H1 (cell line): ENCODE measurements at regions not wholly inside any gene's neighbourhood (a gene's known extent, or its start where the extent isn't known, plus 50 kb on each side); places are given as distances from the start of the nearest gene placed in this dataset.

ENCODE experiments used
- CTCF ChIA-PET: fragments of 300-600 bp; sonication (Branson Sonifier 250); formaldehyde crosslinking; loops from one replicate; lab custom pipeline; 2021; ENCODE audit not compliant: partially characterized antibody; lab: Charles Lee
- POLR2A ChIA-PET: fragments of 300-600 bp; sonication (Branson Sonifier 250); formaldehyde crosslinking; loops from one replicate; lab custom pipeline; 2021; ENCODE audit warnings: inconsistent platforms; ENCODE audit not compliant: partially characterized antibody; lab: Charles Lee
- DNase-seq, 2 experiments: peaks; one replicate each; pipeline versions ENCODE4 v3.0.0 to v3.0.0-alpha.2; 2010 to 2022; ENCODE audit warnings: low spot score in 2 of 2, low read depth in 1 of 2, mixed read lengths in 1 of 2
- FAIRE-seq: peaks from 2 replicates; lab custom pipeline; 2011; peaks lifted over from hg19 to GRCh38; lab: Jason Lieb, UNC
- H2AFZ ChIP-seq: 2 replicates; pipeline ENCODE4 v1.8.1; 2012; ENCODE audit warnings: low read length, inconsistent platforms
- H2AK5ac ChIP-seq: 2 replicates; pipeline ENCODE4 v1.6.1; 2013; ENCODE audit warnings: low read depth, low read length
- H2BK120ac ChIP-seq: replicated peaks from 2 replicates; pipeline ENCODE3; 2013; ENCODE audit warnings: low read depth, low read length, inconsistent platforms
- H2BK12ac ChIP-seq: 2 replicates; pipeline ENCODE4 v1.6.1; 2013; ENCODE audit warnings: low read depth, low read length
- H2BK15ac ChIP-seq: 2 replicates; pipeline ENCODE4 v1.6.1; 2013; ENCODE audit warnings: low read length
- H2BK20ac ChIP-seq: 2 replicates; pipeline ENCODE4 v1.6.1; 2013; ENCODE audit warnings: low read length
- H2BK5ac ChIP-seq: 2 replicates; pipeline ENCODE4 v1.6.1; 2013; ENCODE audit warnings: low read depth, low read length
- H3K14ac ChIP-seq: 2 replicates; pipeline ENCODE4 v1.6.1; 2013; ENCODE audit warnings: inconsistent platforms; ENCODE audit not compliant: insufficient read length
- H3K18ac ChIP-seq: 2 replicates; pipeline ENCODE4 v1.6.1; 2013; ENCODE audit warnings: low read length; ENCODE audit errors: extremely low read depth
- H3K23ac ChIP-seq: 2 replicates; pipeline ENCODE4 v1.6.1; 2013; ENCODE audit warnings: inconsistent platforms; ENCODE audit not compliant: insufficient read length
- H3K23me2 ChIP-seq: 2 replicates; pipeline ENCODE4 v1.6.1; 2013; ENCODE audit warnings: low read depth, low read length
- H3K27ac ChIP-seq: 2 replicates; pipeline ENCODE4 v1.6.1; 2011; ENCODE audit warnings: low read depth, low read length, inconsistent platforms
- H3K27me3 ChIP-seq, 4 experiments: replicated peaks in 1 of 4; 1 replicate in 1 of 4; 2 replicates in 3 of 4; pipeline versions ENCODE4 v1.6.1 to v1.8.1; 2011 to 2013; ENCODE audit warnings: low read length in 3 of 4, mild to moderate bottlenecking in 3 of 4, inconsistent platforms in 2 of 4, mixed read lengths in 2 of 4, moderate library complexity in 1 of 4; ENCODE audit not compliant: control insufficient read depth in 3 of 4, insufficient read depth in 3 of 4; ENCODE audit errors: extremely low read depth in 1 of 4
- H3K36me3 ChIP-seq, 4 experiments: 2 replicates each; pipeline versions ENCODE4 v1.6.1 to v1.8.1; 2011 to 2013; ENCODE audit warnings: mild to moderate bottlenecking in 4 of 4, low read length in 3 of 4, moderate library complexity in 2 of 4, control low read depth in 1 of 4, inconsistent platforms in 1 of 4; ENCODE audit not compliant: insufficient read depth in 4 of 4, control insufficient read depth in 2 of 4
- H3K4ac ChIP-seq: replicated peaks from 2 replicates; pipeline ENCODE3; 2013; ENCODE audit warnings: low read length, low read depth, mixed read lengths, inconsistent platforms; ENCODE audit not compliant: insufficient read length
- H3K4me1 ChIP-seq, 4 experiments: replicated peaks in 1 of 4; 1 replicate in 1 of 4; 2 replicates in 3 of 4; pipeline versions ENCODE4 v1.6.1 to v1.8.1; 2011 to 2013; ENCODE audit warnings: low read length in 3 of 4, inconsistent platforms in 2 of 4, mixed read lengths in 1 of 4; ENCODE audit not compliant: insufficient read depth in 4 of 4, control insufficient read depth in 3 of 4
- H3K4me2 ChIP-seq, 2 experiments: 2 replicates each; pipeline versions ENCODE4 v1.6.1 to v1.8.1; 2011 to 2013; ENCODE audit warnings: low read depth in 2 of 2, low read length in 2 of 2, control low read depth in 1 of 2, inconsistent platforms in 1 of 2, mild to moderate bottlenecking in 1 of 2; ENCODE audit not compliant: insufficient read depth in 1 of 2
- H3K4me3 ChIP-seq, 4 experiments: fragments of 200-600, 300-600 bp in 1 of 4; sonication (generic), shearing (Covaris generic), sonication (Bioruptor Twin) in 1 of 4; 2 replicates each; pipeline versions ENCODE4 v1.5.1 to v1.8.1; 2011 to 2016; ENCODE audit warnings: low read length in 4 of 4, low read depth in 3 of 4, control low read depth in 2 of 4, inconsistent platforms in 2 of 4, mild to moderate bottlenecking in 2 of 4, mixed read lengths in 1 of 4, moderate library complexity in 1 of 4; ENCODE audit not compliant: insufficient read depth in 2 of 4; ENCODE audit errors: extremely low read depth in 1 of 4
- H3K56ac ChIP-seq: replicated peaks from 2 replicates; pipeline ENCODE3; 2013; ENCODE audit warnings: low read depth, mild to moderate bottlenecking, mixed read lengths, low read length, inconsistent platforms; ENCODE audit not compliant: insufficient read length
- H3K79me1 ChIP-seq: 2 replicates; pipeline ENCODE4 v1.6.1; 2013; ENCODE audit warnings: low read depth, low read length, control low read depth
- H3K79me2 ChIP-seq, 2 experiments: 2 replicates each; pipeline versions ENCODE4 v1.6.1 to v1.8.1; 2012 to 2013; ENCODE audit warnings: low read length in 2 of 2, mild to moderate bottlenecking in 2 of 2, inconsistent platforms in 1 of 2; ENCODE audit not compliant: insufficient read depth in 2 of 2, control insufficient read depth in 1 of 2
- H3K9ac ChIP-seq, 4 experiments: replicated peaks in 1 of 4; 1 replicate in 1 of 4; 2 replicates in 3 of 4; pipeline versions ENCODE4 v1.6.1 to v1.8.1; 2011 to 2013; ENCODE audit warnings: low read depth in 3 of 4, low read length in 3 of 4, control low read depth in 2 of 4, mild to moderate bottlenecking in 2 of 4, moderate library complexity in 2 of 4, inconsistent platforms in 1 of 4; ENCODE audit errors: extremely low read depth in 1 of 4
- H3K9me3 ChIP-seq, 2 experiments: 2 replicates each; pipeline versions ENCODE4 v1.6.1 to v1.8.1; 2012 to 2013; ENCODE audit warnings: mild to moderate bottlenecking in 2 of 2, moderate library complexity in 2 of 2, control low read depth in 1 of 2, inconsistent platforms in 1 of 2, low read depth in 1 of 2, low read length in 1 of 2, mixed read lengths in 1 of 2; ENCODE audit not compliant: insufficient read depth in 2 of 2
- H4K20me1 ChIP-seq, 2 experiments: replicated peaks in 1 of 2; 2 replicates each; pipeline versions ENCODE3 to v1.8.1; 2011 to 2013; ENCODE audit warnings: inconsistent platforms in 2 of 2, low read length in 2 of 2, mild to moderate bottlenecking in 1 of 2; ENCODE audit not compliant: insufficient read depth in 2 of 2, control insufficient read depth in 1 of 2
- H4K5ac ChIP-seq: 2 replicates; pipeline ENCODE4 v1.6.1; 2013; ENCODE audit warnings: low read length, low read depth, mixed read lengths, inconsistent platforms; ENCODE audit not compliant: insufficient read length
- H4K8ac ChIP-seq: 2 replicates; pipeline ENCODE4 v1.8.0; 2013; ENCODE audit warnings: mild to moderate bottlenecking, moderate library complexity, low read length, inconsistent platforms; ENCODE audit not compliant: insufficient read depth; ENCODE audit errors: extremely low read depth
- H4K91ac ChIP-seq: replicated peaks from 2 replicates; pipeline ENCODE3; 2013; ENCODE audit warnings: low read length, mixed read lengths, inconsistent platforms; ENCODE audit not compliant: insufficient read length
- NANOG ChIP-seq: IDR thresholded peaks from 2 replicates; pipeline ENCODE4 v1.6.1; 2011; ENCODE audit warnings: low read length, low read depth, mild to moderate bottlenecking, inconsistent platforms; ENCODE audit not compliant: insufficient read depth, poor library complexity, severe bottlenecking
- WGBS, 2 experiments: shearing (Covaris generic) in 1 of 2; methylation state at CpG; one replicate each; pipeline versions ENCODE4 v1.1.6 to v1.1.7; 2013 to 2015; ENCODE audit warnings: low lambda C conversion rate in 2 of 2, mixed read lengths in 2 of 2, inconsistent platforms in 1 of 2, low coverage in 1 of 2, missing lambda C conversion rate in 1 of 2; ENCODE audit not compliant: insufficient replicate concordance in 2 of 2, insufficient coverage in 1 of 2, insufficient read length in 1 of 2; ENCODE audit errors: extremely low coverage in 1 of 2, missing lambda C conversion rate in 1 of 2; 5-methylcytosine and 5-hydroxymethylcytosine counted together

DNA sequence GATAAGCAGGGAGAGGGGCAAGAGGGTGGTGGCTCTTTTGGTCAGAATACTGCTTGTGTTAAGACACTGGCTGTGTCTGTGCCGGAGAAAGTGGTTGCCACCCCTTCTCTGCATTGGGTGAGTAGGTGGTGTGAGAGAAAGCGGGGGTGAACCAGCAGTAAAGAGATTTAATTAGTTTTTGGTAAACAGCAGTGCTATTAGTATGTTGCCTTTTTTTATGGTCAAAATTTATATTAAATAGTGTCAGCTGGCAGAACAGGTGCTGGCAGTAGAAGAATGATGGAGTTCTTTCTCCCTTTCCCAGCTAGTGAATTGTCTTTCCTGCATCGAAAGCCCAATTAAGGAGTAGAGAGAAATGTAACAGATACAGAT is 181.6 kb downstream of the LARP7 start:
- Histone ChIP-seq H3K79me1 (no peaks in the 10 kb centered on the region; the same call in 1 of the 2 replicates), H3K4me2 (peak overlapping the region; percentile 62 to 84), H3K56ac (no peak overlapping the region), H3K27me3 (no peaks in the 10 kb centered on the region), H4K8ac (no peak overlapping the region), H3K4me1 (peaks cover 0 to 11% (median 0%) of the 10 kb centered on the region in 4 experiments; a peak in 2 of 7 replicates), H3K36me3 (peaks cover 0 to 4% (median 0%) of the 10 kb centered on the region in 4 experiments; a peak in 2 of 8 replicates), H3K14ac (no peak overlapping the region), H3K9me3 (no peaks in the 10 kb centered on the region), H2BK20ac (no peak overlapping the region), H2BK12ac (no peak overlapping the region), H2BK120ac (peak overlapping the region; percentile 20), H3K9ac (peak overlapping the region in 1 of 4 experiments; percentile 28; a peak in 2 of 7 replicates), H4K20me1 (no peaks in the 10 kb centered on the region), H2BK15ac (no peak overlapping the region), H3K27ac (no peak overlapping the region), H3K4me3 (peak overlapping the region; percentile 32 to 54 (median 43); a peak in 7 of 8 replicates), H3K23me2 (peaks cover 5% of the 10 kb centered on the region; the same call in 1 of the 2 replicates), H3K23ac (no peak overlapping the region), H3K18ac (0 out of 2 replicates have a peak overlapping the region, but pooled peaks have one; percentile 15), H2AK5ac (no peak overlapping the region), H2BK5ac (no peak overlapping the region), H2AFZ (no peak overlapping the region), H4K91ac (no peak overlapping the region), H4K5ac (no peak overlapping the region), H3K79me2 (peaks cover 0 to 20% of the 10 kb centered on the region in 2 experiments; a peak in 1 of 4 replicates), H3K4ac (no peak overlapping the region)
- WGBS, 2 experiments, result 73% methylated on average over 3 of the region's 3 CpGs; no CpG with 5 or more reads in 1 of the 2 experiments
- no peak for FAIRE-seq
- no peak for DNase-seq
- CTCF ChIA-PET, result interaction anchor here (1.2 to 1.4 kb wide), 3 partner anchors 71 to 181 kb away, joined by 4 to 5 read pairs (median 4); no protein-coding TSS in a partner anchor
- POLR2A ChIA-PET, result interaction anchor here (0.7 to 1.7 kb wide), 4 partner anchors 13 to 166 kb away, joined by 4 to 7 read pairs (median 4); no protein-coding TSS in a partner anchor
- TF ChIP-seq NANOG, result no peak
